ENCODE measurements at regions not wholly inside any gene's neighbourhood (a gene's known extent, or its start where the extent isn't known, plus 50 kb on each side); places are given as distances from the start of the nearest gene placed in this dataset.

DNA sequence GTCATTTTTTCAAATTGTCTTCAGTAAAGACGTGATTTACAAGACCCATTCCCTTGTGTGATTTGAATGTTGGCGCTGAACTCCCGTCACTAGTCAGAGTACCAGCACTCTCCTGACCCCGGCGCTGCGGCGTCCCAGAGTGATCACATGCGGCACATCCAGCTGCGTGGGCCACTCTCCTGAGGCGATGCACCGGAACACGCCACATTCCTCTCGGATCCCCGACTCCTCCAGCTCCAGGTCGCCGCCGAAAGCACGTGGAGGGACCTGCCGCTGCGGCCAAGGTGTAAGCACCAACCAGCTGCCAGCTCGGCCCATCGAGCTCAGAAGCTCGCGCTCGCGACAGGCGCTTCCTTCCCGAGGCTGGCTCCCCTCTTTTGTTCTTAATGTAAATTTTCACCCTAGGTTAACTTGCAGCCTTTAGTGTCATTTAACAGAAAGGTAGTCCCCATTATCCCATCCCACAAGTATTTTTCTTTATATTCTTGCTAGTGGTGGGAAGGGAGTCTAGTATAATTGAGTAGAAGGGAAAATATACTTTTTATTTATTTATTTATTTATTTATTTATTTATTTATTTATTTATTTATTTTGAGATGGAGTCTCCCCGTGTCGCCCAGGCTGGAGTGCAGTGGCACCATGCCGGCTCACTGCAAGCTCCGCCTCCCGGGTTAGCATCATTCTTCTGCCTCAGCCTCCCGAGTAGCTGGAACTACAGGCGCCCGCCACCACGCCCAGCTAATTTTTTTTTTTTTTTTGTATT is 61.7 kb upstream of the VGLL3 start (continued):
- TF ChIP-seq, protein P1, sequence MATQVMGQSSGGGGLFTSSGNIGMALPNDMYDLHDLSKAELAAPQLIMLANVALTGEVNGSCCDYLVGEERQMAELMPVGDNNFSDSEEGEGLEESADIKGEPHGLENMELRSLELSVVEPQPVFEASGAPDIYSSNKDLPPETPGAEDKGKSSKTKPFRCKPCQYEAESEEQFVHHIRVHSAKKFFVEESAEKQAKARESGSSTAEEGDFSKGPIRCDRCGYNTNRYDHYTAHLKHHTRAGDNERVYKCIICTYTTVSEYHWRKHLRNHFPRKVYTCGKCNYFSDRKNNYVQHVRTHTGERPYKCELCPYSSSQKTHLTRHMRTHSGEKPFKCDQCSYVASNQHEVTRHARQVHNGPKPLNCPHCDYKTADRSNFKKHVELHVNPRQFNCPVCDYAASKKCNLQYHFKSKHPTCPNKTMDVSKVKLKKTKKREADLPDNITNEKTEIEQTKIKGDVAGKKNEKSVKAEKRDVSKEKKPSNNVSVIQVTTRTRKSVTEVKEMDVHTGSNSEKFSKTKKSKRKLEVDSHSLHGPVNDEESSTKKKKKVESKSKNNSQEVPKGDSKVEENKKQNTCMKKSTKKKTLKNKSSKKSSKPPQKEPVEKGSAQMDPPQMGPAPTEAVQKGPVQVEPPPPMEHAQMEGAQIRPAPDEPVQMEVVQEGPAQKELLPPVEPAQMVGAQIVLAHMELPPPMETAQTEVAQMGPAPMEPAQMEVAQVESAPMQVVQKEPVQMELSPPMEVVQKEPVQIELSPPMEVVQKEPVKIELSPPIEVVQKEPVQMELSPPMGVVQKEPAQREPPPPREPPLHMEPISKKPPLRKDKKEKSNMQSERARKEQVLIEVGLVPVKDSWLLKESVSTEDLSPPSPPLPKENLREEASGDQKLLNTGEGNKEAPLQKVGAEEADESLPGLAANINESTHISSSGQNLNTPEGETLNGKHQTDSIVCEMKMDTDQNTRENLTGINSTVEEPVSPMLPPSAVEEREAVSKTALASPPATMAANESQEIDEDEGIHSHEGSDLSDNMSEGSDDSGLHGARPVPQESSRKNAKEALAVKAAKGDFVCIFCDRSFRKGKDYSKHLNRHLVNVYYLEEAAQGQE (tag by site-specific recombination; IDR thresholded peaks at IDR 0.05) = peak; percentile 43; the same call in 1 of the 2 replicates
- no peak for TF ChIP-seq ZNF521 (tag by site-specific recombination; IDR thresholded peaks at IDR 0.05)
- 0 out of 2 replicates have a peak, but pooled peaks have one; percentile 17 for TF ChIP-seq ZXDB (tag by site-specific recombination; IDR thresholded peaks at IDR 0.05)
- no peak for TF ChIP-seq ZFP37 (tag by site-specific recombination; IDR thresholded peaks at IDR 0.05)
- TF ChIP-seq ZBTB48 (tag by site-specific recombination; IDR thresholded peaks at IDR 0.05) = no peak
- TF ChIP-seq ZNF623 (tag by site-specific recombination; IDR thresholded peaks at IDR 0.05) = peak; percentile 40
- TF ChIP-seq, protein P2, sequence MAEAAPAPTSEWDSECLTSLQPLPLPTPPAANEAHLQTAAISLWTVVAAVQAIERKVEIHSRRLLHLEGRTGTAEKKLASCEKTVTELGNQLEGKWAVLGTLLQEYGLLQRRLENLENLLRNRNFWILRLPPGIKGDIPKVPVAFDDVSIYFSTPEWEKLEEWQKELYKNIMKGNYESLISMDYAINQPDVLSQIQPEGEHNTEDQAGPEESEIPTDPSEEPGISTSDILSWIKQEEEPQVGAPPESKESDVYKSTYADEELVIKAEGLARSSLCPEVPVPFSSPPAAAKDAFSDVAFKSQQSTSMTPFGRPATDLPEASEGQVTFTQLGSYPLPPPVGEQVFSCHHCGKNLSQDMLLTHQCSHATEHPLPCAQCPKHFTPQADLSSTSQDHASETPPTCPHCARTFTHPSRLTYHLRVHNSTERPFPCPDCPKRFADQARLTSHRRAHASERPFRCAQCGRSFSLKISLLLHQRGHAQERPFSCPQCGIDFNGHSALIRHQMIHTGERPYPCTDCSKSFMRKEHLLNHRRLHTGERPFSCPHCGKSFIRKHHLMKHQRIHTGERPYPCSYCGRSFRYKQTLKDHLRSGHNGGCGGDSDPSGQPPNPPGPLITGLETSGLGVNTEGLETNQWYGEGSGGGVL (tag by site-specific recombination; IDR thresholded peaks at IDR 0.05) = no peak
- TF ChIP-seq, protein P3, sequence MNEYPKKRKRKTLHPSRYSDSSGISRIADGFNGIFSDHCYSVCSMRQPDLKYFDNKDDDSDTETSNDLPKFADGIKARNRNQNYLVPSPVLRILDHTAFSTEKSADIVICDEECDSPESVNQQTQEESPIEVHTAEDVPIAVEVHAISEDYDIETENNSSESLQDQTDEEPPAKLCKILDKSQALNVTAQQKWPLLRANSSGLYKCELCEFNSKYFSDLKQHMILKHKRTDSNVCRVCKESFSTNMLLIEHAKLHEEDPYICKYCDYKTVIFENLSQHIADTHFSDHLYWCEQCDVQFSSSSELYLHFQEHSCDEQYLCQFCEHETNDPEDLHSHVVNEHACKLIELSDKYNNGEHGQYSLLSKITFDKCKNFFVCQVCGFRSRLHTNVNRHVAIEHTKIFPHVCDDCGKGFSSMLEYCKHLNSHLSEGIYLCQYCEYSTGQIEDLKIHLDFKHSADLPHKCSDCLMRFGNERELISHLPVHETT (tag by site-specific recombination; IDR thresholded peaks at IDR 0.05) = no peak
- peak; percentile 85 for TF ChIP-seq ZNF394 (tag by site-specific recombination; IDR thresholded peaks at IDR 0.05; ENCODE audit: borderline replicate concordance)
- no peak for TF ChIP-seq ZNF510 (tag by site-specific recombination; IDR thresholded peaks at IDR 0.05; ENCODE audit: insufficient replicate concordance)
- no peak for TF ChIP-seq OVOL3 (tag by site-specific recombination; IDR thresholded peaks at IDR 0.05)
- no peak for TF ChIP-seq ZNF354C (tag by site-specific recombination; IDR thresholded peaks at IDR 0.05; ENCODE audit: borderline replicate concordance, low read depth)
- TF ChIP-seq ZNF146 (tag by site-specific recombination; IDR thresholded peaks at IDR 0.05) = no peak
- no peak for TF ChIP-seq ZNF629 (tag by site-specific recombination; IDR thresholded peaks at IDR 0.05)
- TF ChIP-seq SP7 (tag by site-specific recombination; IDR thresholded peaks at IDR 0.05) = no peak

DNA sequence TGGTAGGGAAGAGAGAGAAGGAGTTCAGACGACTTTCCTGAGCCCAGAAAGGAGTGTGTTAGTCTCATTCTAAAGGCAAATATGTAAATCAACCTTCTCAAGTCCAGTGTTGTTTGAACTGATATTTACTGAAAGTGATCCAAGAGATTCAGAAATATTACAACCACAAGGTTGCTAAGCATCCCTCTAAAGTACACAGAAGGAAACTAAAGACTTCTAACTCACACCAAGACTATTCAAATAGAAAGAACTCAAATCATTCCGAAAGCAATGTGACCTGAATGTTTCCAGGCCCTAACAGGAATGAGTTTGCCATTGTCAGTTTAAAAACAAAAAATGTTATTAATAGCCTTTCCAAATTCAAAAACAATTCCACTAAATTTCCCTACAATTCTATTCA is 56.9 kb upstream of the VGLL3 start:
- Histone ChIP-seq H3K9me3 (ENCODE audit: control insufficient read depth, insufficient read depth, low read depth, low read length) (no peaks in the 10 kb centered on the region), H3K36me3 (ENCODE audit: control insufficient read depth in 2 of 2, insufficient read depth in 1 of 2, low read length in 2 of 2) (no peaks in the 10 kb centered on the region), H3K4me1 (ENCODE audit: control insufficient read depth, insufficient read depth, low read length) (no peaks in the 10 kb centered on the region), H3K4me3 (ENCODE audit: low read depth, low read length) (no peak overlapping the region), H3K27ac (ENCODE audit: extremely low read depth, low read depth, low read length) (no peak overlapping the region)
- TF ChIP-seq ZNF16 (tag by site-specific recombination; IDR thresholded peaks at IDR 0.05; ENCODE audit: low read depth) (no peak), GLI4 (tag by site-specific recombination; IDR thresholded peaks at IDR 0.05) (no peak), SALL2 (tag by site-specific recombination; IDR thresholded peaks at IDR 0.05; ENCODE audit: borderline replicate concordance) (no peak), ZNF157 (tag by site-specific recombination; IDR thresholded peaks at IDR 0.05) (no peak), KLF7 (tag by site-specific recombination; IDR thresholded peaks at IDR 0.05; ENCODE audit: borderline replicate concordance) (no peak), SP3 (tag by site-specific recombination; IDR thresholded peaks at IDR 0.05) (no peak)
- TF ChIP-seq, protein P4, sequence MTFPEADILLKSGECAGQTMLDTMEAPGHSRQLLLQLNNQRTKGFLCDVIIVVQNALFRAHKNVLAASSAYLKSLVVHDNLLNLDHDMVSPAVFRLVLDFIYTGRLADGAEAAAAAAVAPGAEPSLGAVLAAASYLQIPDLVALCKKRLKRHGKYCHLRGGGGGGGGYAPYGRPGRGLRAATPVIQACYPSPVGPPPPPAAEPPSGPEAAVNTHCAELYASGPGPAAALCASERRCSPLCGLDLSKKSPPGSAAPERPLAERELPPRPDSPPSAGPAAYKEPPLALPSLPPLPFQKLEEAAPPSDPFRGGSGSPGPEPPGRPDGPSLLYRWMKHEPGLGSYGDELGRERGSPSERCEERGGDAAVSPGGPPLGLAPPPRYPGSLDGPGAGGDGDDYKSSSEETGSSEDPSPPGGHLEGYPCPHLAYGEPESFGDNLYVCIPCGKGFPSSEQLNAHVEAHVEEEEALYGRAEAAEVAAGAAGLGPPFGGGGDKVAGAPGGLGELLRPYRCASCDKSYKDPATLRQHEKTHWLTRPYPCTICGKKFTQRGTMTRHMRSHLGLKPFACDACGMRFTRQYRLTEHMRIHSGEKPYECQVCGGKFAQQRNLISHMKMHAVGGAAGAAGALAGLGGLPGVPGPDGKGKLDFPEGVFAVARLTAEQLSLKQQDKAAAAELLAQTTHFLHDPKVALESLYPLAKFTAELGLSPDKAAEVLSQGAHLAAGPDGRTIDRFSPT (tag by site-specific recombination; IDR thresholded peaks at IDR 0.05) = no peak
- CTCF ChIA-PET = no interaction called here
- POLR2A ChIA-PET = no interaction called here
